ENCODE measurements at regions not wholly inside any gene's neighbourhood (a gene's known extent, or its start where the extent isn't known, plus 50 kb on each side); places are given as distances from the start of the nearest gene placed in this dataset.

- TF ChIP-seq, protein P1, sequence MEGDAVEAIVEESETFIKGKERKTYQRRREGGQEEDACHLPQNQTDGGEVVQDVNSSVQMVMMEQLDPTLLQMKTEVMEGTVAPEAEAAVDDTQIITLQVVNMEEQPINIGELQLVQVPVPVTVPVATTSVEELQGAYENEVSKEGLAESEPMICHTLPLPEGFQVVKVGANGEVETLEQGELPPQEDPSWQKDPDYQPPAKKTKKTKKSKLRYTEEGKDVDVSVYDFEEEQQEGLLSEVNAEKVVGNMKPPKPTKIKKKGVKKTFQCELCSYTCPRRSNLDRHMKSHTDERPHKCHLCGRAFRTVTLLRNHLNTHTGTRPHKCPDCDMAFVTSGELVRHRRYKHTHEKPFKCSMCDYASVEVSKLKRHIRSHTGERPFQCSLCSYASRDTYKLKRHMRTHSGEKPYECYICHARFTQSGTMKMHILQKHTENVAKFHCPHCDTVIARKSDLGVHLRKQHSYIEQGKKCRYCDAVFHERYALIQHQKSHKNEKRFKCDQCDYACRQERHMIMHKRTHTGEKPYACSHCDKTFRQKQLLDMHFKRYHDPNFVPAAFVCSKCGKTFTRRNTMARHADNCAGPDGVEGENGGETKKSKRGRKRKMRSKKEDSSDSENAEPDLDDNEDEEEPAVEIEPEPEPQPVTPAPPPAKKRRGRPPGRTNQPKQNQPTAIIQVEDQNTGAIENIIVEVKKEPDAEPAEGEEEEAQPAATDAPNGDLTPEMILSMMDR (IDR thresholded peaks at IDR 0.05), result no peak
These were observed 836.8 kb upstream of the CDH9 start (continued) for GRCh38 chr5:27875148-27875547.

DNA sequence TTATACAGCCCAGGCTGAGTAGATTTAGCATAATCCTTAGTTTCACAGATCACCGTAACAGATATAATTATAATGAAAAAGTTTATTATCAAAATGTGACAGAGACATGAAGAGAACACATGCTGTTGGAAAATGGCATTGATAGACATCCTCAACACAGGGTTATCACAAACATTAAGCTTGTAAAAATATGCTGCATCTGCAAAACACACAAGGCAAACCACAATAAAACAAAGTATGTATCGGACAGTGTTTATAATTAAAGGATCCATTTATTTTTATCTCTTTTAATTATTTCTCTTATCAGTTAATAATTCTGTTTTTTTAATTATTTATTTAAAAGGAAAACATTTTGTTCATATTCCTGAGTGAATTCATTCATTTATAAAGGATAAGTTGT is 829.9 kb upstream of the CDH9 start:
- CTCF ChIA-PET, result no interaction called here

More for the DNA sequence above, 829.9 kb upstream of the CDH9 start:
- Histone ChIP-seq H3K27me3 (ENCODE audit: insufficient read depth) (no peaks in the 10 kb centered on the region), H3K9me3 (no peaks in the 10 kb centered on the region), H4K20me1 (ENCODE audit: insufficient read depth) (no peaks in the 10 kb centered on the region), H3F3A (replicated peaks; ENCODE audit: insufficient read depth) (no peaks in the 10 kb centered on the region), H3K9ac (no peak overlapping the region), H3K9me2 (no peaks in the 10 kb centered on the region), H2AFZ (ENCODE audit: low read depth) (no peak overlapping the region), H3K4me2 (no peak overlapping the region), H3K27ac (ENCODE audit: low read depth in 2 of 2, low read length in 1 of 2) (no peak overlapping the region), H3K36me3 (replicated peaks in 1 of 2; ENCODE audit: control insufficient read depth in 1 of 2, insufficient read depth in 2 of 2, low read length in 1 of 2) (no peaks in the 10 kb centered on the region), H3K79me2 (ENCODE audit: insufficient read depth) (no peaks in the 10 kb centered on the region), H3K4me1 (ENCODE audit: control insufficient read depth in 1 of 2, insufficient read depth in 2 of 2, low read depth in 1 of 2, low read length in 1 of 2) (no peaks in the 10 kb centered on the region), H3K4me3 (ENCODE audit: low read depth in 2 of 2, low read length in 1 of 2) (no peak overlapping the region)
- TF ChIP-seq, protein P2, sequence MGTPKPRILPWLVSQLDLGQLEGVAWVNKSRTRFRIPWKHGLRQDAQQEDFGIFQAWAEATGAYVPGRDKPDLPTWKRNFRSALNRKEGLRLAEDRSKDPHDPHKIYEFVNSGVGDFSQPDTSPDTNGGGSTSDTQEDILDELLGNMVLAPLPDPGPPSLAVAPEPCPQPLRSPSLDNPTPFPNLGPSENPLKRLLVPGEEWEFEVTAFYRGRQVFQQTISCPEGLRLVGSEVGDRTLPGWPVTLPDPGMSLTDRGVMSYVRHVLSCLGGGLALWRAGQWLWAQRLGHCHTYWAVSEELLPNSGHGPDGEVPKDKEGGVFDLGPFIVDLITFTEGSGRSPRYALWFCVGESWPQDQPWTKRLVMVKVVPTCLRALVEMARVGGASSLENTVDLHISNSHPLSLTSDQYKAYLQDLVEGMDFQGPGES (IDR thresholded peaks at IDR 0.05; ENCODE audit: low read depth, low read length), result no peak
- TF ChIP-seq JUND (IDR thresholded peaks at IDR 0.05), result no peak
- TF ChIP-seq POLR2AphosphoS5 (IDR thresholded peaks at IDR 0.05; ENCODE audit: low read depth, low read length), result no peak
- no peak for TF ChIP-seq TCF12 (IDR thresholded peaks at IDR 0.05)
- TF ChIP-seq MAX (IDR thresholded peaks at IDR 0.05; ENCODE audit: low read depth), result no peak
- no peak for TF ChIP-seq TAF1 (IDR thresholded peaks at IDR 0.05; ENCODE audit: borderline replicate concordance, low read depth, low read length)
- no peak for TF ChIP-seq RXRA (IDR thresholded peaks at IDR 0.05; ENCODE audit: borderline replicate concordance, low read depth)
- no peak for TF ChIP-seq MEF2A (IDR thresholded peaks at IDR 0.05; ENCODE audit: borderline replicate concordance, low read depth)
- TF ChIP-seq ELF1 (IDR thresholded peaks at IDR 0.05), result no peak
- TF ChIP-seq RCOR1 (IDR thresholded peaks at IDR 0.05; ENCODE audit: low read length), result no peak
- no peak for TF ChIP-seq USF2 (IDR thresholded peaks at IDR 0.05; ENCODE audit: borderline replicate concordance, low read depth, low read length)
- TF ChIP-seq NRF1 (IDR thresholded peaks at IDR 0.05; ENCODE audit: low read depth, low read length), result no peak
- TF ChIP-seq GABPA (IDR thresholded peaks at IDR 0.05; ENCODE audit: low read depth), result no peak
- TF ChIP-seq FOXM1 (IDR thresholded peaks at IDR 0.05; ENCODE audit: low read depth), result no peak
- no peak for TF ChIP-seq EZH2phosphoT487 (IDR thresholded peaks at IDR 0.05; ENCODE audit: borderline replicate concordance, low read depth)
- no peak for TF ChIP-seq SIN3A (IDR thresholded peaks at IDR 0.05; ENCODE audit: borderline replicate concordance, low read depth, low read length)
- TF ChIP-seq, protein P3, sequence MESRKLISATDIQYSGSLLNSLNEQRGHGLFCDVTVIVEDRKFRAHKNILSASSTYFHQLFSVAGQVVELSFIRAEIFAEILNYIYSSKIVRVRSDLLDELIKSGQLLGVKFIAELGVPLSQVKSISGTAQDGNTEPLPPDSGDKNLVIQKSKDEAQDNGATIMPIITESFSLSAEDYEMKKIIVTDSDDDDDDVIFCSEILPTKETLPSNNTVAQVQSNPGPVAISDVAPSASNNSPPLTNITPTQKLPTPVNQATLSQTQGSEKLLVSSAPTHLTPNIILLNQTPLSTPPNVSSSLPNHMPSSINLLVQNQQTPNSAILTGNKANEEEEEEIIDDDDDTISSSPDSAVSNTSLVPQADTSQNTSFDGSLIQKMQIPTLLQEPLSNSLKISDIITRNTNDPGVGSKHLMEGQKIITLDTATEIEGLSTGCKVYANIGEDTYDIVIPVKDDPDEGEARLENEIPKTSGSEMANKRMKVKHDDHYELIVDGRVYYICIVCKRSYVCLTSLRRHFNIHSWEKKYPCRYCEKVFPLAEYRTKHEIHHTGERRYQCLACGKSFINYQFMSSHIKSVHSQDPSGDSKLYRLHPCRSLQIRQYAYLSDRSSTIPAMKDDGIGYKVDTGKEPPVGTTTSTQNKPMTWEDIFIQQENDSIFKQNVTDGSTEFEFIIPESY (IDR thresholded peaks at IDR 0.05; ENCODE audit: borderline replicate concordance, low read depth), result no peak
- DNase-seq, result no peak
- POLR2A ChIA-PET, result no interaction called here
- WGBS (ENCODE audit: low lambda C conversion rate), result 26% methylated on average over 2 of the region's 2 CpGs

Measured in SK-N-SH (cell line).